Neural progenitor cell (in vitro differentiated cells): ENCODE measurements at regions not wholly inside any gene's neighbourhood (a gene's known extent, or its start where the extent isn't known, plus 50 kb on each side); places are given as distances from the start of the nearest gene placed in this dataset.

Experiments used
- EZH2 ChIP-seq: fragments of 200-600 bp; sonication (generic); IDR thresholded peaks from 2 replicates; pipeline ENCODE4 v1.6.1; 2017; ENCODE audit warnings: antibody characterized with exemption, mild to moderate bottlenecking, moderate library complexity
- EZH2phosphoT487 ChIP-seq: fragments of 200-600 bp; sonication (generic); IDR thresholded peaks from 2 replicates; pipeline ENCODE4 v1.6.1; 2017; ENCODE audit warnings: antibody characterized with exemption
- TF ChIP-seq, protein P1 (sequence below): fragments of 200-600 bp; sonication (generic); IDR thresholded peaks from 2 replicates; pipeline ENCODE4 v1.5.1; 2017; ENCODE audit warnings: antibody characterized with exemption, mild to moderate bottlenecking

DNA sequence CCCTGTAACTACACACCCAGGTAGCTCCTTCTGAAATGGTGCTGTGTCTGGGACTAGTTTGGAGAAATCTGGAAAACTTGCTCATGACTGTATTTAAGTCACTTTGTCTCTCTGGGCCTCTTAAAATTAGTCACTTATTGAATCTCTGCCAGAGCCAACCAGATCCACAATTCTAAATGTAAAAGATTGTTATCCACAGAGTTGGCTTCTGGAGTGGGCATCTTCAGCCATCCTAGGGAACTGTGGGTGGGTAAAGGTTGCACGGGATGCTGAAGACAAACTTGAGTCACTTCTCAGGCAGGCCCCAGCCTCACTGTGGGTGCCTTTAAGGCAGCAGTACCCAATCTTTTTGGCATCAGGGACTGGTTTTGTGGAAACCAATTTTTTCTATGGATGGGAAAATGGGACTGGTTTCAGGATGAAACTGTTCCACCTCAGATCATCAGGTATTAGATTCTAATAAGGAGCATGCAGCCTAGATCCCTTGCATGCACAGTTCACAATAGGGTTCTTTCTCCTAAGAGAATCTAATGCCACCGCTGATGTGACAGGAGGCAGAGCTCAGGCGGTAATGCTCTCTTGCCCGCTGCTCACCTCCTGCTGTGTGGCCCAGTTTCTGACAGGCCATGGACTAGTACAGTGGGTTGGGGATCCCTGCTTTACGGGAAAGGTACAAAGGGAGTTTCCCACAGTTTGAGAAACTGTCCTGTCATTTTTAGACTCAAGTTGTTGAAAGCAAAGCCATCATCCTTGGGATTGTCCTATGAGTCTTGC, 98.3 kb upstream of the SPRED2 start:
- TF ChIP-seq, protein P1, sequence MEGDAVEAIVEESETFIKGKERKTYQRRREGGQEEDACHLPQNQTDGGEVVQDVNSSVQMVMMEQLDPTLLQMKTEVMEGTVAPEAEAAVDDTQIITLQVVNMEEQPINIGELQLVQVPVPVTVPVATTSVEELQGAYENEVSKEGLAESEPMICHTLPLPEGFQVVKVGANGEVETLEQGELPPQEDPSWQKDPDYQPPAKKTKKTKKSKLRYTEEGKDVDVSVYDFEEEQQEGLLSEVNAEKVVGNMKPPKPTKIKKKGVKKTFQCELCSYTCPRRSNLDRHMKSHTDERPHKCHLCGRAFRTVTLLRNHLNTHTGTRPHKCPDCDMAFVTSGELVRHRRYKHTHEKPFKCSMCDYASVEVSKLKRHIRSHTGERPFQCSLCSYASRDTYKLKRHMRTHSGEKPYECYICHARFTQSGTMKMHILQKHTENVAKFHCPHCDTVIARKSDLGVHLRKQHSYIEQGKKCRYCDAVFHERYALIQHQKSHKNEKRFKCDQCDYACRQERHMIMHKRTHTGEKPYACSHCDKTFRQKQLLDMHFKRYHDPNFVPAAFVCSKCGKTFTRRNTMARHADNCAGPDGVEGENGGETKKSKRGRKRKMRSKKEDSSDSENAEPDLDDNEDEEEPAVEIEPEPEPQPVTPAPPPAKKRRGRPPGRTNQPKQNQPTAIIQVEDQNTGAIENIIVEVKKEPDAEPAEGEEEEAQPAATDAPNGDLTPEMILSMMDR: no peak
- TF ChIP-seq EZH2phosphoT487 (no peak), EZH2 (no peak)
